Activated effector memory CD4-positive, alpha-beta T cell treated with anti-CD3 and anti-CD28 coated beads, Interleukin-2, amount 50 U/mL, for 16 hours (primary cell): ENCODE measurements at regions not wholly inside any gene's neighbourhood (a gene's known extent, or its start where the extent isn't known, plus 50 kb on each side); places are given as distances from the start of the nearest gene placed in this dataset.
"Not testable (repeated sequence)": the region's sequence is repeated elsewhere in the genome, so short reads cannot be mapped to it uniquely, and the experiment has no call there.

Experiments
- DNase-seq: peaks from one replicate; pipeline ENCODE4 v3.0.0-alpha.2; 2020

GRCh38 chr6:130558131-130558530 is 192.3 kb downstream of the TMEM200A start:
- DNase-seq = no peak

- DNase-seq = no peak
Observed at GRCh38 chr6:130559166-130559565, 193.3 kb downstream of the TMEM200A start.

DNA sequence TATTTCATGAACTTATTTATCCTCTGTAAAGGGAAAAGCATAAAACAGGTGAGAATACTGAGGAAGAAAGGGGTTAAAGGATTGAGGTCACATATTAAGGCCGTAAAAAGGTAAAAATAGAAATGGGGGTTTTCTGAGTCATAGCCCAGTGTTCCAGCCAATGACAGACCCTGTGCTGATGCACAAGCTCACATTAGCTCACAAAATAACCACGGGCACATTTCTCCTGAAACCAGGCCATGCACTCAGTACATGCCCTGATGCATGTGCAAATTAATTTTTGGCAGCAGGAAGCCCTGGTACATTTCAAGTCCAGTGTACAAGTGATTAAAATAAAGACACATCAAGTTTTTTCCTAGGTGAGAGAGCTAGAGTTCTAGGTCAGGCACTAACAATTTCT is 194.4 kb downstream of the TMEM200A start:
- no peak for DNase-seq

DNA sequence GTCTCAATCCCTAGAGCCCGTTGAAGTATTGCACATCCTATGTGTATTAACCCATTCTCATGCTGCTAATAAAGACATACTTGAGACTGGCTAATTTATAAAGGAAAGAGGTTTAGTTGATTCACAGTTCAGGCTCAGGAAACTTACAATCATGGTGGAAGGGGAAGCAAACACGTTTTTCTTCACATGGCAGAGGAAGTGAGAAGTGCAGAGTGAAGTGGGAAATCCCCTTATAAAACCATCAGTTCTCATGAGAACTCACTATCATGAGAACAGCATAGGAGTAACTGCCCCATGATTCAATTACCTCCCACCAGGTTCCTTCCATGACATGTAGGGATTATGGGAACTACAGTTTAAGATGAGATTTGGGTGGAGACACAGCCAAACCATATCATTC is 195.3 kb downstream of the TMEM200A start:
- not testable (repeated sequence) for DNase-seq

DNA sequence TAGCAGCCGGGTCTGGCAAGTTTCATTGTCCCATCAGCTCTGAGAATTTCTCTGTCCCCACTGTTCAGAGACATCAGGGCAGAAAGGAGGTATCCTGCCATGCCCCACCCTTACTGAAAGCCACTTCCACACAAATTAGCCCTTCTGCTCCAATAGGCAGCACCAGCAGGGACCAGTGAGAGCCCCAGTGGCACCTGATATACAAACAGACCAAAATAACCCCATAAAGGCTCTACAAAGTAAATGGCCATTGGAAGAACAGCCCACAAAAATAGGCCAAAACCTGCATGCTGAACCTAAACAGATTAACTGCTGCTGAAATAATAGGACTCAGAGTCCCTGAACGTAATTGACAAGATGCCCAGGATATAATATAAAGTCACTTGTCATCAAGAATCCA is 199.9 kb downstream of the TMEM200A start:
- DNase-seq = no peak

GRCh38 chr6:130574146-130574545 is 208.3 kb downstream of the TMEM200A start:
- no peak for DNase-seq

DNA sequence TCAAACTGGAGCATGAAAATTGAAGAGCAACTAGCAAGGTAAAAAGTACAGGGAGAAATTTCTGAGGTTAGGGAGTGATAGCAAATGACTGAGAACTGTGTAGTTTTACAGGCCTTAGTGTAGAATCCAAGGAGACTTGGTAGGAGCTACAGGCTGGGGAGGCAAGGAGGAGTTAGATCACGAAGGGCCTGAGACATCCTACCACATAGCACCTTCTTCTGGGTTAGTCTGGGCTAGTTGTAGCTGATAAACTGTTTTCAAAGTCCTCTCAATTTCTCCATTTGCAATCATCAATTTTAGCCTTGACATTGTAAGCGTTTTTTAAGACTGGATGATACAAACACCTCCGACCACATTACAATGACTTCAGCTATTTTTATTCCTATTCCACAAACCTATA is 209.7 kb downstream of the TMEM200A start:
- DNase-seq = no peak

DNA sequence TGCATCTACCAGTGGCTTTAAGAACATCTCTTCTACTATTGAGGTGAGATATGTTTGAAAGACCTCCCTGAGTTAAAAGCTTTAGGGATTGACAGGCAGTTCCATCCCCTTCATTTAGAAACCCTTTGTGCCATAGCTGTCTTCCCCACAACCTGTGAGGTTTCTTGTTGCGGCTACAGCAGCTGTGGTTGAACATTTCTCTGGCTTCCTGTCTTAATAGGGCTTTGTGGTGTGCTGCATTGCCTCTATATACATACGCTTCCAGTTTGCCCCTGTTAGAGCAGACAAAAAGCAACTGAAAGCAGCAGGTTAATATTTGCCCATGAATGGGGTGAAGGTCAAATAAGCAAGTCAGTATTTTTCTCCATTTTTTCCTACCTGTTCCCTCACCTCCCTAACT is 210.2 kb downstream of the TMEM200A start:
- peak; percentile 74 for DNase-seq

DNA sequence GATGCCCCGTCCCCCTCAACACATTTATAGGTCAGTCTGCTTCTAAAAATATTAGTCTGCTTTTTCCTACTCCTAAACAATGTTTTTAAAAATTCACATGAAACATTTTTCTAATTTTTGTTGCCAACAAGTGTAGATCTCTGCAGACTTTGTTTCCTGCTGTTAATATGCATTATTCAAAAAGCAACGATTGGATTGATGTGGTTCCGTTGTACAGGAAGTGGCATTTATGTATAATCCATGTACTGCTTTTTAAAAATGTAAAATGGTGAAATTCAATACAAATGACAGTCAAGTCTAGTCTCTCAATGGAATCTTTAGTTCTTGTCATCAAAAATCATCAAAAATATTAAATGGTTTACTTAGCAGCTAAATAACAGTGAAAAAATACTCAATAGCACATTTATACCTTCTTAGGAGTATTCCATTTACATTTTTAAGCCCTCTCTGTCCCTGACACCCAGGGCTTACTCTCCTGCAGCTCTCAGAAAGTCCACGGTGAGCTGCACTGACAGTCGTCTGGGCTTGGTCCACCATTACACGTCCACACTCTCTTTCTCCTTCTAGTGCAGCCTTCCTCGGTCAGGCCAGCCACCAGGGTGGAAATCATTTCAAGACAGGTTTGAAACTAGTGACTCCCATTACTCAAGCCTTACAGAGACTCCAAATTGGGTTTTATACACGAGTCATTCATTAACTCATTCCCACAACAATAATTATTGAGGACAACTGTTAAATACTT is 211.5 kb downstream of the TMEM200A start:
- peak; percentile 62 for DNase-seq

DNA sequence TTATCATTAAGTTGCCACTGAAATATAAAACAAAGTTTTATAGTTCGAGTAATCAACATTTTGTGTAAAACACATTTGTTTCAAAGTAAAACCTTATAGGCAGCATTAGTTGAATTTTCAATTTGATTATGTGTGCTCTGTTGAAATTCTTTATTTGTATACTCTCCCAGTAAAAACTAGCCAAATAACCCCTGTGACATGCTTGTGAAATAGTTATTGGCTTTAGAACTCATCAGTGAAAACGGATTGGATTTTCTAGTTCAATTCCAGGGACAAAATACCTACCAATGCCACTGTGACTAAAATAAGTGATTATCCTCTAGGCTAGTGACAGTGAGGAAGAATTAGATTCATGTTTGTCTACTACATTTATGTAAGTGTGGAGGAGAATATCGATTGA is 212.9 kb downstream of the TMEM200A start:
- DNase-seq = no peak

- no peak for DNase-seq
Observed at GRCh38 chr6:130583268-130583667, 217.5 kb downstream of the TMEM200A start.

GRCh38 chr6:130585587-130585986 is 219.8 kb downstream of the TMEM200A start:
- DNase-seq = no peak

DNA sequence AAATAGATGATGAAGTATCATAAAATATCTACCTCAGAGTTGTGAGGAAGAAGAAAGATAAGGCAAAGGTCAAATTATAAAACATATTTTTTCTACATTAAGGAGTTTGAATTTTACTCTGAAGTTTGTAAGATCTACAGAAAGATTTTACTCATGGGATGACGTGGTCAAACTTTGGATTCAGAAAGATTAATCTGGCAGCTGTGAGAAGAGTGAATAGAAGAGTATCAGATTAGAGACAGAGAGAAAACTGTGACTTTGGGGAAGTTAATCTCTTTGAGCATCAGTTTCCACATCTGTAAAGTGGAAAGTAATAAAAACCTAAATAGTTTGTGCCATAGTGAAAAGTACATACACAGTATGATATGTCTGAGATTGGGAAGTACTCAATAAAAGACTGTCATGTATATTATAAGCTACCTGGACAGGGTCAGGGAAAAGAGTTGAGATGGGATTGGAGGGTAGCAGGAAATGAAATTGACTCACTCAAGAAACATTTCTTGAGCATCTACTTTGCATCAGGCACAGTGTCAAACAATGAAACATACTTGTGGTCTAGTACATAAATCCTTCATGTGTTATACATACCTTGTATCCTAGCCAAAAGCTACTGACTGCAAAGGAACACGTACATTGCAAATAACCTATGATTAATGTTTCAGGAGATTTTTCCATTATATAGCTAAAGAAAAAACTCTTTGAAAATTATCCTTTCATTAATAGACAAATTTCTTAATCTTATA is 222.1 kb downstream of the TMEM200A start:
- no peak for DNase-seq

DNA sequence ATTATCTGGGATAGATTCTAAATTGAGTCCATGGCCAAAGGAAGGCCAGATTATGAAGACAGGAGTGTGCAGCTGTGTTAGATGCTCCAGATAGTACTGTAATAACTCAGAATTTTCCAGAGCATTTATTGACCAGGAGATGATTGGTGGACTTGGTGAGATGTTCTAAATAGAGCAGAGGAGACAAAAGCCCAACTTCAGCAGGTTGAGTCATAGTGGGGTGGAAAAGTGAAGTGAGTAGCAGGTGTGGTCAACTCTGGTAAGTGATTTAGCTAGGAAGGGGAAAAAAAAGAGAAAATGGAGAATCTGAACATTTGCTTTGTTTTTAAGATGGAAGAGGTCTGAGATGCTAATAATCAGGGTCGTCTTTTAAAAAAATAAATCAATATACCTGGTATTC is 227.4 kb downstream of the TMEM200A start:
- DNase-seq = no peak

- DNase-seq = no peak
Observed at GRCh38 chr6:130593948-130594347, 228.1 kb downstream of the TMEM200A start.

DNA sequence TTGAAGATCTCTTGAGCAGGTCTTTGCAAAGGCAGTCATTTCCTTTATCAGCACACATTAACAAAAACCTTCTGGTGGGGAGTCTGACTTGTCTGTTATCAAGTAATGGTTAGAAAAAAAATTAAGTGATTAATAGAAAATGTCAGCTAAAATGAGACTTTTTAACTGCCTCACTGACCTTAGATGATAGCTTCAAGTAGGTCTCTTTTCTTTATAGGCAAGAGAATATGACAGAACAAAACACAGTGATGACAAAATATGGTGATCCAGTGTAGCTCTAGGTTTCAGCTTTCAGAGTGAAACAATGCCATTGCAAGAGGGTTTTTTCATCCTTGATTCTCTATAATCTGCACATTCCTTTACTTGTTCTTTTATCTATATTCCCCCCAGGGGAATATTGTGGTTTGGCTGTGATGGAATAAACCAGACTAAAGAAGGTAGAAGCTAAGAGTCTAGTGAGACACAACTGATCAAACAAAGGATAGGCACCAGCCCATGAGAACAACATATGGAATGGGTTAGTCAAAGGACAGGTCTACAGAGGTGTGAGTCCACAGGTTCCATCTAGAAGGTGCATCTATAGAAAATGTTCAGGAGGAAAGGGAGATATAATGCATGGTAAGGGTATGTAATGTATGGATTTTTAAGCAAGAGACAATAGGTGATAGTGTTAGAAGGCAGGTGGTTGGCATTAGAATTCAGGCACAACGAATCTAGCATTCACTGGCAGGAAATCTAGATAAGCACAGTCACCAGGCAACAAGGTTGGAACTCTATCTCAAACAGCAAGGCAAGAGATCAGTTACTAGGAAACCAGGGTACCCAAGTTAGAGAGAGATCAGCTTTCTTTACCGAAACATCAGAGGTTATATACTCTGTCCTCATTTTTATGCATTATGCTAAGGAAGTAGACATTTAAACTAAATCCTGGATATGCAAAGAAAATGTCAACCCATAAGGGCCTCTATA is 228.9 kb upstream of the SMLR1 start:
- no peak for DNase-seq

DNA sequence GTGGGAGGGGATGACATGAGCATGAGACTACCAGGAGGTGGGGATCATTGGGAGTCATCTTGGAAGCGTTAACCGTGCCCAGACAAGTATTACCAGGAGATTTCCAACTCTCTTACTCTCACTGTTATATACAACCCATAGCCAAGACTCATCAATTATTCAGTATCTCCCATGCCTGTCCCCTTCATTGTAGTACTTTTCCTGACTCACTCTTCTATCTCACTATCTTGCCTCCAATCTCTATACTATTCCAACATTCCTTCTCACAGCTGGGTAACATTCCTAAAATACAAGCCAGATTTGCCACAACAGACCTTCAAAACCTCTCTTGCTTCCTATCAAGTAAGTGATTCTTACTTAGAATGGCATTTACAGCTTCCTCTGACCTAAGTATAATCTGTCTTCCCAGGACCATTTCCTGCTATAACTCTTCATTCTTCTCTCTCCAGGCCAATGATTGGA is 226.3 kb upstream of the SMLR1 start:
- no peak for DNase-seq

DNA sequence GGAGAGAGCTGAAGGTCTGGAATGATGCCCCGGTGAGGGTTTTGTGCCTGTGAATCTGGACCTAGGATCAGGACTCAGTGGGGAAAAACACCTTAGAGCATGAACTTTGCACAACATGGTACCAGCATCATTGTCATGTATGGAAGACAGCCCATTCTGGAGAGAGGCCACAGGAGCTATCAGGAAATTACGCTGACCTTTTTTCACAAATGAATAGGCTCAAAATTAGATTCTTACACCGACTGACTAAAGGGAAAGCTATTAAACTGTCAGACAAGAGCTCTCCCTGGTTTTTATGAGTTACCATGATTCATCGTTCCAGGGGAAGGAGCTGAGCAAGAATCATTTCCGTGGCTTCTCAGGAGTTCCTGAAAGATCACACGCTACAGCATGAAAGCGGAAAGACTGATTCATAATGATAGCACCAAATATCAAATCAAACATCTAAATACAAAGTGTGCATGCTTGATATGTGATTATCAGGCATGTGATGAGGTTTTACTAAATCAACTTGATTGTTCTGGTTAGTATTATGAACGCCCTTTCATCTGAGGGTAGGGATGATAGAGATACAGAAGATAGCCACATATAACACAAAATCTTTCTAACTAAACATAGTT is 224.9 kb upstream of the SMLR1 start:
- DNase-seq = no peak

DNA sequence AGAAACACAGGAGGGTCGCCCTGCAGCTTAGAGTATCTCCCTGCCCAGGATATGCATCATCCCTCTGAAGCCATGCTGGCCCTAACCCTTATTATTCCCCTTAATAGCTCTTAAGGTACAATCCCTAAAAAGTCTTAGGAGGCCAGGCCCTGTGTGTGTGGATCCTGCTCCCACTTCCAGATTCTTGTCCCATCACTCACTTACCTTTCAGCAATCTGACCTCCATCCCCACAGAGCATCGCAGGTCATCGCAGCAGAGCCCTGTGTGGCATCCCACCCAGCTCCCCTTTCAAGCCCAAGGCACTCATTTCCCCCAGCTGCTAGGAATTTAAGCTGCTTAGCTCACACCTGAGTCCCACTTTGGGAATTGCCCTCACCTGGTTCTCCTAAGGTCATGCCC is 223.8 kb upstream of the SMLR1 start:
- DNase-seq = no peak

GRCh38 chr6:130604841-130605399 is 222.3 kb upstream of the SMLR1 start:
- no peak for DNase-seq

- no peak for DNase-seq
Observed at GRCh38 chr6:130610303-130610702, 216.9 kb upstream of the SMLR1 start.

DNA sequence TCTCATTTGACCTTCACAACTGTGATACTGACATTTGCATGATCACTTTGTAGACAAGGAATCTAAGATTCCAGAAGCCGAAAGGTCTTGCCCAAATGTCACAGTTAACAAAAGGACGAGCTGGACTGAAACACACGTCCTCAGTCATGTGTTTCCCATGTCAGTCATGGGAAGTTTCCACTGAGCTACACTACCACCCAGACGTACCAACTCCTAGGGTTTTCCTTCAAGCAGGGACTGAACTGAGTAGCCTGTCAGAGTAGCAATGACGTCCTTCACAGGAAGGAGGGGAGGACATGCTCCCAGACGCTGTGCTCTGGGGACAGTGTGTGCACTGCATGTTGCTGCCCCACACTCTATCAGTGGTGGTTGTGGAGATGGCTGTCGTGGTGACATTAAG is 215.8 kb upstream of the SMLR1 start:
- no peak for DNase-seq
